ENCODE measurements at regions not wholly inside any gene's neighbourhood (a gene's known extent, or its start where the extent isn't known, plus 50 kb on each side); places are given as distances from the start of the nearest gene placed in this dataset.

- no peak for TF ChIP-seq GATA2 (IDR thresholded peaks at IDR 0.05; ENCODE audit: low read depth, low read length)
- TF ChIP-seq GATA3 (IDR thresholded peaks at IDR 0.05; ENCODE audit: low read depth, low read length) = no peak
Measured at GRCh38 chr22:49593509-49593908, 234.2 kb downstream of the BRD1 start.
